ENCODE measurements at regions not wholly inside any gene's neighbourhood (a gene's known extent, or its start where the extent isn't known, plus 50 kb on each side); places are given as distances from the start of the nearest gene placed in this dataset.

DNA sequence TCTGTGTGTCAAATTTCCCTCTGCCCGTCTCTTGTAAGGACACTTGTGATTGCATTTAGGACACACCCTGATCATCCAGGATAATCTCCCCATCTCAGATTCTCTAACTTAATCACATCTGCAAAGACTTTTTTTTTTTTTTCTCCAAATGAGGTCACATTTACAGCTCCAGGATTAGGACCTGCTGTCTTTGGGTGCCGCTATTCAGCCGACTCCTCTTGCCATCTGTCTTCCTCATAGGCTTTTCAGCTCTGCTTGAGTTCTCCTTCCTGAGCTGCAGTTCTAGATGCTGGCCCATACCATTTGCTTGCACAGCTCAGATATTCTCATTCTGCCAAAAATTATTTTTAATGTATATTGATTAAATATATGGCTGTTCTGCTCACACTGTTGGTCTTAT is 94.3 kb upstream of the TLE3 start:
- peaks cover 32% of the 10 kb centered on the region for H3K4me1 ChIP-seq
- TF ChIP-seq POLR2AphosphoS5 (IDR thresholded peaks at IDR 0.05; ENCODE audit: insufficient read depth in 1 of 2, low read depth in 1 of 2) (no peak), POLR2A (IDR thresholded peaks at IDR 0.05) (no peak)
- TF ChIP-seq, protein P1, sequence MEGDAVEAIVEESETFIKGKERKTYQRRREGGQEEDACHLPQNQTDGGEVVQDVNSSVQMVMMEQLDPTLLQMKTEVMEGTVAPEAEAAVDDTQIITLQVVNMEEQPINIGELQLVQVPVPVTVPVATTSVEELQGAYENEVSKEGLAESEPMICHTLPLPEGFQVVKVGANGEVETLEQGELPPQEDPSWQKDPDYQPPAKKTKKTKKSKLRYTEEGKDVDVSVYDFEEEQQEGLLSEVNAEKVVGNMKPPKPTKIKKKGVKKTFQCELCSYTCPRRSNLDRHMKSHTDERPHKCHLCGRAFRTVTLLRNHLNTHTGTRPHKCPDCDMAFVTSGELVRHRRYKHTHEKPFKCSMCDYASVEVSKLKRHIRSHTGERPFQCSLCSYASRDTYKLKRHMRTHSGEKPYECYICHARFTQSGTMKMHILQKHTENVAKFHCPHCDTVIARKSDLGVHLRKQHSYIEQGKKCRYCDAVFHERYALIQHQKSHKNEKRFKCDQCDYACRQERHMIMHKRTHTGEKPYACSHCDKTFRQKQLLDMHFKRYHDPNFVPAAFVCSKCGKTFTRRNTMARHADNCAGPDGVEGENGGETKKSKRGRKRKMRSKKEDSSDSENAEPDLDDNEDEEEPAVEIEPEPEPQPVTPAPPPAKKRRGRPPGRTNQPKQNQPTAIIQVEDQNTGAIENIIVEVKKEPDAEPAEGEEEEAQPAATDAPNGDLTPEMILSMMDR (IDR thresholded peaks at IDR 0.05) = no peak
- no peaks in the 10 kb centered on the region for H3K36me3 ChIP-seq
- no peaks in the 10 kb centered on the region for H3K27me3 ChIP-seq
- DNase-seq (ENCODE audit: extremely low spot score in 2 of 2) = no peak
- H3K9me3 ChIP-seq = no peaks in the 10 kb centered on the region
- intact Hi-C loops (cut with DNase I) = no loop called here
- no peak overlapping the region for H3K4me3 ChIP-seq
- no peak overlapping the region for H3K27ac ChIP-seq

DNA sequence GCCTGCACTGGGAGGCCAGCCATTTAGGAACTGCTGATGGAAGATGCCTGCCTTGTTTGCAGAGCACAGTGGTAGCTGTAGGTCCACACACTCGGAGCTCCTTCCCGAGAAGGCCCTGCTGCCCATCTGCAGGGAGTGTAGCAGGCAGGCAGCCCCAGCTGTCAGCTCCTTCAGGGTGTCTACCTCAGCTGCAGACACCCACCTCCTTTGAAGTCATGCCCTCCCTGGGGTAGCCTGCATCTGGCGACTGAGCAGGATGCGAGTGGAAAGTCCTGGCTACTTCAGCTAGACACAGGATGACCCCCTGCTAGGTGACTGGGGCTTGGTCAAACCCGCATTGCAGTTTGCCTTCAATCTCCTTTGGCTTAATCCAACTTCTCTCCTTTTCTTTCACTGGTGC is 93.2 kb upstream of the TLE3 start:
- H3K27me3 ChIP-seq = no peaks in the 10 kb centered on the region
- peaks cover 21% of the 10 kb centered on the region for H3K4me1 ChIP-seq
- no peaks in the 10 kb centered on the region for H3K36me3 ChIP-seq
- H3K4me3 ChIP-seq = no peak overlapping the region
- intact Hi-C loops (cut with DNase I) = no loop called here
- H3K27ac ChIP-seq = no peak overlapping the region
- no peak for TF ChIP-seq POLR2A (IDR thresholded peaks at IDR 0.05)
- no peaks in the 10 kb centered on the region for H3K9me3 ChIP-seq
- DNase-seq (ENCODE audit: extremely low spot score in 2 of 2) = no peak

DNA sequence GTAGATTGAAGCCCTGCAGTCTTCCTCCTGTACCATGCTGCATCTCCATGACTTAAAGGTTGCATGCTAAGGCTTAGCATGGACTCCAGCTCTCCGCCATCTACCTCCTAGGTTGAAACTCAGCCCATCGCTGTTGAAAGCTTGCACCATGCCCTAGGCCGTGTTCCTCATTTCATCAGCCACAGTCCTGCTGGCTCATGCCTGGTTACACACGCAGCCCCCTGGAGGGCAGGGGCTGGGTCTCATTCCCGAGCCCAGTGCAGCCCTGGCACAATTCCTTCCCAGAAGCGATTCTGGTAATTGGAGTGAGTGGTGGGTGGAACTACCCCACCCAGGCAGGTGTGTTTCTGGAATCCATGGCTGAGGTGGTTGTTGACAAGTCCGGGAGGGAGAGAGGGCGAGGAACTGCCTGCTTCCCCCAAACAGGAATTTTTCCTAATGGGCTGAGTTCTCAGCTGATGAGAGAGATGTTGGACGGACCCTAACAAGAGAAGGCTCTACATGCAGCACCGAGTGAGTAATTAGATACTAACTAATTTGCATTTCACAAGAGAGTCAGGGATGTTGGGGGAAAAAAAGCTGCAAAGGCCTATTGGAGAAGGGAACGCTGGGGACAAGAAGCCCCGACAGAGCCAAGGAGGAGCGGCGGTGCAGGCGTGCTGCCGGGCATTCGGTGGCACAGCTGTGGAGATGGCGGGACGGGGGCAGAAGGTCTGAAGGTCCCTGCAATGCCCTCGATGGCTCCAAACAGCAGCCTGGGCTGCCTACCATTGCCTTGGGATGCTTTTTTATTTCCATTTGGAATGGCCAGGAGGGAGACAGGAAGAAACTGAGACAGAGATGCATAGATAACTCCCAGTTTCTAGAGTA is 92.3 kb upstream of the TLE3 start:
- TF ChIP-seq POLR2A (IDR thresholded peaks at IDR 0.05) = no peak
- no peak for TF ChIP-seq POLR2AphosphoS5 (IDR thresholded peaks at IDR 0.05; ENCODE audit: insufficient read depth in 1 of 2, low read depth in 1 of 2)
- TF ChIP-seq, protein P1 (IDR thresholded peaks at IDR 0.05) = no peak
- Histone ChIP-seq H3K4me3 (no peak overlapping the region), H3K9me3 (no peaks in the 10 kb centered on the region), H3K4me1 (peaks cover 12% of the 10 kb centered on the region), H3K27me3 (no peaks in the 10 kb centered on the region), H3K36me3 (no peaks in the 10 kb centered on the region), H3K27ac (no peak overlapping the region)
- intact Hi-C loops (cut with DNase I) = no loop called here
- no peak for DNase-seq (ENCODE audit: extremely low spot score in 2 of 2)

DNA sequence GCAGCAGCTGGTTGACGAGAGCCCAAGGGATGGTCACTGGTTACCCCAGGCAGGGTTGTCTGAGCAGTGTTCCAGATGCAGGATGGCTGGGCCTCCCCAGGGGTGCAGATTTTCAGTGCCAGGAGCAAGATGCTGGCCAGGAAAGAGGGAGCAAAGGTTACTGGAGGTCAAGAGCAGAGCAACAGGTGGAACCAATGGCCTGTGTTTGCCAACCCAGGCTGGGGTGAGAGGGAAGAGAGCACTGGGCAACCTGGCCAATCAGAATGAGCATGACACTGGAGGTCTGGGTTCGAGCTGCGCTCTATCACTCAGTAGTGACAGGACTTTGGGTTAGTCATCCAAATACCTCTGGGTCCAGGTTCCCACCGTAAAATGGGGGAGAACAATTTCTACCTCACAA is 90.6 kb upstream of the TLE3 start:
- Histone ChIP-seq H3K9me3 (no peaks in the 10 kb centered on the region), H3K4me3 (no peak overlapping the region), H3K27ac (no peak overlapping the region), H3K36me3 (no peaks in the 10 kb centered on the region), H3K27me3 (no peaks in the 10 kb centered on the region), H3K4me1 (no peaks in the 10 kb centered on the region)
- intact Hi-C loops (cut with DNase I) = no loop called here
- TF ChIP-seq, protein P1 (IDR thresholded peaks at IDR 0.05) = no peak
- TF ChIP-seq POLR2AphosphoS5 (IDR thresholded peaks at IDR 0.05; ENCODE audit: insufficient read depth in 1 of 2, low read depth in 1 of 2) = no peak
- no peak for TF ChIP-seq POLR2A (IDR thresholded peaks at IDR 0.05)
- DNase-seq (ENCODE audit: extremely low spot score in 2 of 2) = no peak

DNA sequence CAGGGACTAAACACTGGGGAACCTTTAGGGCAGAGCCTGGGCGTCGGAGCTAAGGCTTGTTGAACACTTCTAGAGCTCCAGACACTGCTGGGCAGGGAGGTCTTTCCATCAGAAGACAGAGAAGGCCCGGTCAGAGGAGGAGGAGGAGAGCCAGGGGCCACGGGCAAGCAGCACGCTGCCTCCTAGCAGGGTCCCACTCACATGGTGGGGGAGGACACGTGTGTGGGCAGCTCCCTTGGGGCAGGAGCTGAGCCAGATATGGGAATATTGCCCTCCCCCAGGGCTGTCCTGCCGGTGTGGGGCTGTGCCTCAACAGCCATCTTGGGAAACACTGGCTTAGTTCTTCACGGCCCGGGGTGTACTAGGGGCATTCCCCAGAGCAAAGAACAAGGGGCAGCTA is 89.6 kb upstream of the TLE3 start:
- intact Hi-C loops (cut with DNase I) = no loop called here
- Histone ChIP-seq H3K9me3 (no peaks in the 10 kb centered on the region), H3K36me3 (no peaks in the 10 kb centered on the region), H3K27ac (no peak overlapping the region), H3K4me3 (no peak overlapping the region), H3K27me3 (no peaks in the 10 kb centered on the region), H3K4me1 (no peaks in the 10 kb centered on the region)
- no peak for DNase-seq (ENCODE audit: extremely low spot score in 2 of 2)
- TF ChIP-seq POLR2AphosphoS5 (IDR thresholded peaks at IDR 0.05; ENCODE audit: insufficient read depth in 1 of 2, low read depth in 1 of 2) = no peak
- TF ChIP-seq POLR2A (IDR thresholded peaks at IDR 0.05) = no peak
- TF ChIP-seq, protein P1 (IDR thresholded peaks at IDR 0.05) = no peak
